ENCODE measurements at regions not wholly inside any gene's neighbourhood (a gene's known extent, or its start where the extent isn't known, plus 50 kb on each side); places are given as distances from the start of the nearest gene placed in this dataset.

GRCh38 chr4:180203349-180203748 is 2039.9 kb upstream of the TENM3 start:
- DNase-seq (ENCODE audit: low spot score): no peak
- Mint-ChIP-seq H3K36me3 (ENCODE audit: low read depth) (no peaks in the 10 kb centered on the region), H3K27ac (no peak overlapping the region), H3K4me1 (ENCODE audit: low read depth) (no peaks in the 10 kb centered on the region), H3K9me3 (no peaks in the 10 kb centered on the region), H3K4me3 (ENCODE audit: low read depth) (no peak overlapping the region), H3K27me3 (ENCODE audit: low read depth) (no peaks in the 10 kb centered on the region)
- intact Hi-C loops (cut with micrococcal nuclease): no loop called here

DNA sequence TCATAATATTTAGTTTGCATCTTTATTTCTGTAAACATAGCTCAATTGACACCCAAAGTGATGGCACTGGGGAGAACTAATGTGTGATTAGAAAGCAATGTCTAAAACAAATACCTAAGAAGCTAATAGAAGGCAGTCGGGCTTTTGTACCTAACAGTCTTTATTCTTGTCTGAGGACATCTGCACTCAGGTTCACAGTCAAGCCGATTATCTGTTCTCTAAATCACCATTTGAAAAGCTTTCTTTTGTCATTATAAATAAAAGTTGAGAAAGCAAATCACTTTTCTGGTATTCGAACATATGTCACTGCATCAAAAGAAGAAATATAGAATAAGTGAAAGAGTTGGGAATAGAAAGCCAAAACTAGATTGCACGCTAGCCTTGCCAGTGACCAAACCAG is 2037.9 kb upstream of the TENM3 start:
- H3K4me1 Mint-ChIP-seq (ENCODE audit: low read depth): no peaks in the 10 kb centered on the region
- no peaks in the 10 kb centered on the region for H3K9me3 Mint-ChIP-seq
- H3K27ac Mint-ChIP-seq: no peak overlapping the region
- DNase-seq (ENCODE audit: low spot score): no peak
- H3K4me3 Mint-ChIP-seq (ENCODE audit: low read depth): no peak overlapping the region
- intact Hi-C loops (cut with micrococcal nuclease): no loop called here
- H3K36me3 Mint-ChIP-seq (ENCODE audit: low read depth): no peaks in the 10 kb centered on the region
- no peaks in the 10 kb centered on the region for H3K27me3 Mint-ChIP-seq (ENCODE audit: low read depth)

DNA sequence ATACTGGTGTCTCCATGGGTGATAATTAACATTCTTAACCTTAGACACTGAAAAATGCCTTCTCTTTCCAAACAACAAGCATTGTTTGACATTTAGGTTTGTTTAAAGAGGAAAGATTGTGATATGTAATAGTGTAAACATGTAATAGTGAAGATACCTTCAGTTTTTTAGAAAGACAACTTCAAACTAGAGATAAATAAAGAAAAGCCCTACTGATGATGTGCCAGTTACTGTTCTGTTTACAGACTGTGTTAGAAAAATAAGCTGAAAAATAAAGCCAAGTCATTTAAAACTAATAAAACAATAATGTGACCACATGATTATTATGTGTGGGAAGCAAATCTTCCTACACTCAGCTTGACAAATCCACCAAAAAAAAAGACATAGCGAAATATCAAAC is 2035.3 kb upstream of the TENM3 start:
- no peak overlapping the region for H3K4me3 Mint-ChIP-seq (ENCODE audit: low read depth)
- intact Hi-C loops (cut with micrococcal nuclease): no loop called here
- no peaks in the 10 kb centered on the region for H3K4me1 Mint-ChIP-seq (ENCODE audit: low read depth)
- H3K27me3 Mint-ChIP-seq (ENCODE audit: low read depth): no peaks in the 10 kb centered on the region
- no peak for DNase-seq (ENCODE audit: low spot score)
- H3K27ac Mint-ChIP-seq: no peak overlapping the region
- H3K36me3 Mint-ChIP-seq (ENCODE audit: low read depth): no peaks in the 10 kb centered on the region
- H3K9me3 Mint-ChIP-seq: peaks cover 3% of the 10 kb centered on the region

DNA sequence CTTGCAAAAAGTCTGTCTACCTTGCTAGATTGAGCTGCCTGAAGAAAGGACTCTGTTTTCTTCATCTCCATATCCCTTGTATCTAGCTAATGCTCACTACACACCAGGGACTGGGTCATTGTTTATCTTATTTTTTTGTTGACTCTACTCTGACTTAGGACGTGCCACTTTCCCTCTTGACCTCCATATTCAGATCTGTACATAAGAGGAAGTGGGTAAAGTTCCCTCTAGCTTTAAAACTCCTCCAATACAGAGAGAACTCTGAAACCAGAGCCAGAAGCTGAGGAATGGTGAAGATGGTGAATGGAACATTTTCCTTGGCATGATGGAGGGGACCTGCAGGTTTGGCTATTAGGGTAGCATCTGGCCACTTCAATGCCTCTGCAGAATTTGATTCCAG is 2026.1 kb upstream of the TENM3 start:
- H3K36me3 Mint-ChIP-seq (ENCODE audit: low read depth): no peaks in the 10 kb centered on the region
- no peaks in the 10 kb centered on the region for H3K4me1 Mint-ChIP-seq (ENCODE audit: low read depth)
- no peaks in the 10 kb centered on the region for H3K27me3 Mint-ChIP-seq (ENCODE audit: low read depth)
- H3K4me3 Mint-ChIP-seq (ENCODE audit: low read depth): no peak overlapping the region
- intact Hi-C loops (cut with micrococcal nuclease): no loop called here
- DNase-seq (ENCODE audit: low spot score): no peak
- H3K9me3 Mint-ChIP-seq: peaks cover 17% of the 10 kb centered on the region
- H3K27ac Mint-ChIP-seq: no peak overlapping the region

- Mint-ChIP-seq H3K27me3 (ENCODE audit: low read depth) (no peaks in the 10 kb centered on the region), H3K36me3 (ENCODE audit: low read depth) (no peaks in the 10 kb centered on the region), H3K4me1 (ENCODE audit: low read depth) (no peaks in the 10 kb centered on the region), H3K27ac (no peak overlapping the region), H3K4me3 (ENCODE audit: low read depth) (no peak overlapping the region), H3K9me3 (peaks cover 28% of the 10 kb centered on the region)
- intact Hi-C loops (cut with micrococcal nuclease): no loop called here
- no peak for DNase-seq (ENCODE audit: low spot score)
Measured at GRCh38 chr4:180219080-180219479, 2024.1 kb upstream of the TENM3 start.

DNA sequence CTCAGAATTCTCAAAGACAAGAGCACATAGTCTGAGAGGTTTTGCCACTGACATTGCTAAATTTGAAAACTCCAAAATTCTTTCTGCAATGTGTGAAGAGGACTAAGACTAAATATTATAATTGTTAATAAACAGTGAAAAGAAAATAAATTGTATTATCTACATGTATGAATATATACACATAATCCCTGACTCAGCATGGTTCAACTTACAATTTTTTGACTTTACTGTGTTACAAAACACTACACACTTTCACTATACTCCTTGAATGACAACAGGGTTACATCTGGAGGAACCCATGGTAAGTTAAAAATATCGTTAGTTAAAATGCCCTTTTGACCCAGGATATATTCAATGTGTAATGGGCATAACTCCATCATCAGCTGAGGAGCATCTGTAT is 2017.2 kb upstream of the TENM3 start:
- intact Hi-C loops (cut with micrococcal nuclease): no loop called here
- no peak overlapping the region for H3K4me3 Mint-ChIP-seq (ENCODE audit: low read depth)
- no peak for DNase-seq (ENCODE audit: low spot score)
- H3K4me1 Mint-ChIP-seq (ENCODE audit: low read depth): no peaks in the 10 kb centered on the region
- peaks cover 28% of the 10 kb centered on the region for H3K9me3 Mint-ChIP-seq
- no peaks in the 10 kb centered on the region for H3K36me3 Mint-ChIP-seq (ENCODE audit: low read depth)
- H3K27me3 Mint-ChIP-seq (ENCODE audit: low read depth): no peaks in the 10 kb centered on the region
- no peak overlapping the region for H3K27ac Mint-ChIP-seq

GRCh38 chr4:180234730-180235129 is 2008.5 kb upstream of the TENM3 start:
- Mint-ChIP-seq H3K4me3 (ENCODE audit: low read depth) (no peak overlapping the region), H3K27ac (no peak overlapping the region), H3K27me3 (ENCODE audit: low read depth) (no peaks in the 10 kb centered on the region), H3K9me3 (no peaks in the 10 kb centered on the region), H3K4me1 (ENCODE audit: low read depth) (no peaks in the 10 kb centered on the region), H3K36me3 (ENCODE audit: low read depth) (no peaks in the 10 kb centered on the region)
- no peak for DNase-seq (ENCODE audit: low spot score)
- intact Hi-C loops (cut with micrococcal nuclease): no loop called here

DNA sequence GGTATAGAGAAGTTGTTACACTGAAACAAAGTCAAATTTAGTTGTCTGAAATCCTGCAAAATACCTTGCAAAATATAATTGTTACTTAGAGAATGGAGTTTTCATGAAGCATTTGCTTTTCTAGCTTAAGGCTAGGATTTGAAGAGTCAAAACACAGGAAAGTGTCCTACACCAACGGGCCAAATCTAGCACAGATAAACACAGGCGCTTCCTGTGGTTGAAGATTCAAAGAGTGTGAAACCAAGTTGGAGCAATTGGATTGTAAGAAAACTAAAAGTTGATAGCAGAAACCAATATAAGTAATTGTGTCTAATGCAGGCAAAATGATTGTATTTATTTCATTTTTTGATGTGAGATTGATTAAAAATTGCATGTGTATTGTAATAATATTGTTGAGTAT is 2002.5 kb upstream of the TENM3 start:
- intact Hi-C loops (cut with micrococcal nuclease): no loop called here
- H3K4me1 Mint-ChIP-seq (ENCODE audit: low read depth): no peaks in the 10 kb centered on the region
- H3K36me3 Mint-ChIP-seq (ENCODE audit: low read depth): no peaks in the 10 kb centered on the region
- no peak overlapping the region for H3K4me3 Mint-ChIP-seq (ENCODE audit: low read depth)
- peaks cover 8% of the 10 kb centered on the region for H3K9me3 Mint-ChIP-seq
- H3K27me3 Mint-ChIP-seq (ENCODE audit: low read depth): no peaks in the 10 kb centered on the region
- H3K27ac Mint-ChIP-seq: no peak overlapping the region
- no peak for DNase-seq (ENCODE audit: low spot score)

DNA sequence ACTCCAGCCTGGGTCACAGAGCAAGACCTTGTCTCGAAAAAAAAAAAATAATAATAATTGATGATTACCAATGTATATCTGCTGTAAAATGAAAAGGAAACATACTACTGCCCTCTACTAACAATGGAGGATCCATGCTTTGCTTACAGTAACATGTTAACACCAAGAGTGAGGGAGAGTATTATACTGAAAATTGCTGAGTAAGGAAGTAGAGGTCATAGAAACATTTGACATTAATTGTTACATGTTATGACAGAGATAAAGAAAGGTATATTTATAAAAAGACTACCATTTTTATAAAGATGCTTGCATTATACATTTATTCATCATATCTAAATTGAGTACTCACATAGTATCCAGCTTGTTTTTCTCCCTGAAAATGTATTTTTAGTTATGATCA is 1989.8 kb upstream of the TENM3 start:
- no peaks in the 10 kb centered on the region for H3K9me3 Mint-ChIP-seq
- no peaks in the 10 kb centered on the region for H3K27me3 Mint-ChIP-seq (ENCODE audit: low read depth)
- H3K36me3 Mint-ChIP-seq (ENCODE audit: low read depth): no peaks in the 10 kb centered on the region
- no peak overlapping the region for H3K4me3 Mint-ChIP-seq (ENCODE audit: low read depth)
- intact Hi-C loops (cut with micrococcal nuclease): no loop called here
- H3K4me1 Mint-ChIP-seq (ENCODE audit: low read depth): no peaks in the 10 kb centered on the region
- no peak overlapping the region for H3K27ac Mint-ChIP-seq
- no peak for DNase-seq (ENCODE audit: low spot score)

- Mint-ChIP-seq H3K4me1 (ENCODE audit: low read depth) (no peaks in the 10 kb centered on the region), H3K27me3 (ENCODE audit: low read depth) (no peaks in the 10 kb centered on the region), H3K27ac (no peak overlapping the region), H3K4me3 (ENCODE audit: low read depth) (no peak overlapping the region), H3K9me3 (peaks cover 3% of the 10 kb centered on the region), H3K36me3 (ENCODE audit: low read depth) (no peaks in the 10 kb centered on the region)
- intact Hi-C loops (cut with micrococcal nuclease): no loop called here
- no peak for DNase-seq (ENCODE audit: low spot score)
Measured at GRCh38 chr4:180261346-180261745, 1981.9 kb upstream of the TENM3 start.

- Mint-ChIP-seq H3K27ac (no peak overlapping the region), H3K27me3 (ENCODE audit: low read depth) (no peaks in the 10 kb centered on the region), H3K4me1 (ENCODE audit: low read depth) (no peaks in the 10 kb centered on the region), H3K36me3 (ENCODE audit: low read depth) (no peaks in the 10 kb centered on the region), H3K9me3 (peaks cover 6% of the 10 kb centered on the region), H3K4me3 (ENCODE audit: low read depth) (no peak overlapping the region)
- DNase-seq (ENCODE audit: low spot score): no peak
- intact Hi-C loops (cut with micrococcal nuclease): no loop called here
Measured at GRCh38 chr4:180280076-180280475, 1963.1 kb upstream of the TENM3 start.

DNA sequence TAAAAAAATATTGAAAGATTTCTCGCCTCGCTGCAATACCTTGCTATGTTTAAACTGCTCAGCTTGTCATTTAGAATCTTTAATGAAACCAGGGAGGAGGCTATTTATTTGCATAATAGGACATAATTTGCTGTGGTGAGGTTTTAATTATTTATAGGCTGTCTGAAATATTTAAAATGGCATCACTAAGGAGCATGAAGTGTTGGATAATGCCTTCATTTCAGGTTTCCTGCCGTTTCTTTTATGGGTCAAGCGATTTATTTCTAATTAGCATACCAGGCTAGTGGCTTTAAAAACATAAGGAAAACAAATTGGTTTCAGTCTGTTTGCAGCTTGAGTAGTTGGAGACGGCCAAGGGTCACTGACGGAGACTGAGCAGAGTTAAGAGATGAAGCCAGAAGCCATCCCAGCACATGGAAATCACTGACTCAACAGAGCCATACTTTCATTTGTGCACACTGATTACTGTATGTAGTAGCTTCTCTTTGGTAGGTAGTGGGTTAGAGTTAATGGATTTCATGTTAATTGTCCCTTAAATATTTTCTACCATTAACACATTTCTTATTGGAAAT is 1962.4 kb upstream of the TENM3 start:
- intact Hi-C loops (cut with micrococcal nuclease): no loop called here
- peaks cover 6% of the 10 kb centered on the region for H3K9me3 Mint-ChIP-seq
- H3K4me1 Mint-ChIP-seq (ENCODE audit: low read depth): no peaks in the 10 kb centered on the region
- H3K27me3 Mint-ChIP-seq (ENCODE audit: low read depth): no peaks in the 10 kb centered on the region
- H3K4me3 Mint-ChIP-seq (ENCODE audit: low read depth): no peak overlapping the region
- H3K27ac Mint-ChIP-seq: no peak overlapping the region
- no peak for DNase-seq (ENCODE audit: low spot score)
- no peaks in the 10 kb centered on the region for H3K36me3 Mint-ChIP-seq (ENCODE audit: low read depth)

DNA sequence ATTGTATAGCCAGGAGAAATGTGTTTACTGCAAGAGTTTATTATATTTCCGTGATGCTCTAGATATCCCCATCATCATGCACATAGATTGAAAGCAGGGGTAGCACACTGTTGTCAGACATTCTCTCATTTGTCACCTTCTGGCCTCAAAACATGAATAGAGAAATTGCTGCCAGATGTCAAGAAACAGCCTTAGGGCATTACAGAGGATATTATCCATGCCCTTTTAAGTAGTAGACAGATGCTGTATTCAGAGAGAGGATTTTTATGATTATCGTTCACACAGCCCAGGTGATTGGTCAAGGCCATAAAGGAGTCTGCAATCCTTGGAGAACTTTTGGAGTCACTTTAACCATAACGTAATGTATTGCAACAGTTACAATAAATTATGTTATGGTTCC is 1961.5 kb upstream of the TENM3 start:
- Mint-ChIP-seq H3K27me3 (ENCODE audit: low read depth) (no peaks in the 10 kb centered on the region), H3K36me3 (ENCODE audit: low read depth) (no peaks in the 10 kb centered on the region), H3K4me1 (ENCODE audit: low read depth) (no peaks in the 10 kb centered on the region), H3K4me3 (ENCODE audit: low read depth) (no peak overlapping the region), H3K9me3 (peaks cover under 1% of the 10 kb centered on the region), H3K27ac (no peak overlapping the region)
- intact Hi-C loops (cut with micrococcal nuclease): no loop called here
- DNase-seq (ENCODE audit: low spot score): no peak

DNA sequence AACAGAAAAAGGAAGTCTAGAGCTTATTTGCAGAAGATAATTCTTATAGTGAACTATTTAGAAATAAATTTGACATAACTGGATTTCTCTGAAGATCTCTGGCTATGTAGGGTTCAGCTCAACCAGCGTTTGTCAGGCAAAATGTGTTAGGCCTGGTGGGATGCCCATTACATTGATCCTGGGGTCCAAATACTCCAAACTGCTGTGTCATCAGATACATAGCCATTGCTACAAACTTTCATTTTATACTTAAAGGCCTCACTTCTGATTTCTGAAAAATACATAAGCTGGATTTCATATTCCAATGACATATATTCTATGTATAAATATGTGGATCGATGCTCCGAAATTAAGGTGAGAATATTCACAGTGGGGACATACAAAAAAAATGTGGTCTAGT is 1958.9 kb upstream of the TENM3 start:
- DNase-seq (ENCODE audit: low spot score): no peak
- no peak overlapping the region for H3K27ac Mint-ChIP-seq
- no peaks in the 10 kb centered on the region for H3K27me3 Mint-ChIP-seq (ENCODE audit: low read depth)
- H3K4me1 Mint-ChIP-seq (ENCODE audit: low read depth): no peaks in the 10 kb centered on the region
- no peaks in the 10 kb centered on the region for H3K9me3 Mint-ChIP-seq
- H3K36me3 Mint-ChIP-seq (ENCODE audit: low read depth): no peaks in the 10 kb centered on the region
- intact Hi-C loops (cut with micrococcal nuclease): no loop called here
- H3K4me3 Mint-ChIP-seq (ENCODE audit: low read depth): no peak overlapping the region

All from activated T-helper 2 cell treated with anti-CD3 and anti-CD28 coated beads, Interferon-gamma antibody, Interleukin-2, Interleukin-4, amounts not matched to agents 10 μg/mL and 5 μg/mL and 100 μg/mL, durations not matched to agents 14 hours and 24 hours and 36 hours (primary cell).